Type B pancreatic cell (in vitro differentiated cells): ENCODE measurements at regions not wholly inside any gene's neighbourhood (a gene's known extent, or its start where the extent isn't known, plus 50 kb on each side); places are given as distances from the start of the nearest gene placed in this dataset.

ENCODE experiments used
- DNase-seq: peaks from one replicate; pipeline ENCODE4 v3.0.0; 2021; ENCODE audit warnings: mixed read lengths; ENCODE audit not compliant: unreplicated experiment; ENCODE audit errors: extremely low spot score
- H3K27ac Mint-ChIP-seq: 2 replicates; pipeline ENCODE4 v1.8.0; 2021; ENCODE audit warnings: mild to moderate bottlenecking, mixed read lengths
- H3K27me3 Mint-ChIP-seq: 2 replicates; pipeline ENCODE4 v1.8.0; 2021; ENCODE audit warnings: mixed read lengths
- H3K36me3 Mint-ChIP-seq: 2 replicates; pipeline ENCODE4 v1.8.0; 2021; ENCODE audit warnings: mixed read lengths
- H3K4me1 Mint-ChIP-seq: one replicate; pipeline ENCODE4 v1.8.0; 2021; ENCODE audit warnings: mixed read lengths; ENCODE audit not compliant: unreplicated experiment
- H3K4me3 Mint-ChIP-seq: 2 replicates; pipeline ENCODE4 v1.8.0; 2021; ENCODE audit warnings: mild to moderate bottlenecking, mixed read lengths
- H3K9me3 Mint-ChIP-seq: 2 replicates; pipeline ENCODE4 v1.8.0; 2021; ENCODE audit warnings: mixed read lengths
- CTCF ChIP-seq: fragments of 200-600 bp; sonication (generic); conservative IDR thresholded peaks from 2 replicates; pipeline ENCODE4 v1.5.0; 2021; ENCODE audit warnings: antibody characterized with exemption, mild to moderate bottlenecking

GRCh38 chr6:85006362-85006761, 242.0 kb upstream of the TBX18 start:
- no peak overlapping the region for H3K27ac Mint-ChIP-seq

GRCh38 chr6:85005494-85005893, 241.1 kb upstream of the TBX18 start:
- peaks cover 7% of the 10 kb centered on the region for H3K27me3 Mint-ChIP-seq
- H3K27ac Mint-ChIP-seq = no peak overlapping the region
- H3K4me3 Mint-ChIP-seq = no peak overlapping the region
- no peaks in the 10 kb centered on the region for H3K9me3 Mint-ChIP-seq
- no peak for DNase-seq
- H3K4me1 Mint-ChIP-seq = no peaks in the 10 kb centered on the region
- no peaks in the 10 kb centered on the region for H3K36me3 Mint-ChIP-seq
- TF ChIP-seq CTCF = no peak

More at GRCh38 chr6:85006362-85006761, 242.0 kb upstream of the TBX18 start:
- peaks cover 8% of the 10 kb centered on the region for H3K27me3 Mint-ChIP-seq
- no peak overlapping the region for H3K4me3 Mint-ChIP-seq
- H3K4me1 Mint-ChIP-seq = no peaks in the 10 kb centered on the region
- TF ChIP-seq CTCF = no peak
- no peak for DNase-seq
- H3K36me3 Mint-ChIP-seq = no peaks in the 10 kb centered on the region
- H3K9me3 Mint-ChIP-seq = no peaks in the 10 kb centered on the region

GRCh38 chr6:85004361-85004995, 240.1 kb upstream of the TBX18 start:
- Mint-ChIP-seq H3K4me1 (no peaks in the 10 kb centered on the region), H3K4me3 (no peak overlapping the region), H3K27ac (no peak overlapping the region), H3K9me3 (no peaks in the 10 kb centered on the region), H3K36me3 (no peaks in the 10 kb centered on the region), H3K27me3 (peaks cover 7% of the 10 kb centered on the region)
- DNase-seq = no peak
- TF ChIP-seq CTCF = no peak

GRCh38 chr6:85002847-85003246, 238.4 kb upstream of the TBX18 start:
- H3K4me3 Mint-ChIP-seq = no peak overlapping the region

GRCh38 chr6:85000001-85000400, 235.6 kb upstream of the TBX18 start:
- DNase-seq = no peak
- no peaks in the 10 kb centered on the region for H3K9me3 Mint-ChIP-seq
- no peak overlapping the region for H3K27ac Mint-ChIP-seq
- H3K36me3 Mint-ChIP-seq = no peaks in the 10 kb centered on the region
- H3K4me1 Mint-ChIP-seq = no peaks in the 10 kb centered on the region
- TF ChIP-seq CTCF = no peak
- H3K27me3 Mint-ChIP-seq = peaks cover 5% of the 10 kb centered on the region
- no peak overlapping the region for H3K4me3 Mint-ChIP-seq

More at GRCh38 chr6:85002847-85003246, 238.4 kb upstream of the TBX18 start:
- no peak for DNase-seq
- Mint-ChIP-seq H3K36me3 (no peaks in the 10 kb centered on the region), H3K9me3 (no peaks in the 10 kb centered on the region), H3K4me1 (no peaks in the 10 kb centered on the region), H3K27me3 (peaks cover 7% of the 10 kb centered on the region), H3K27ac (no peak overlapping the region)
- TF ChIP-seq CTCF = no peak
